Breast epithelium (tissue), 4 donors: ENCODE measurements at regions not wholly inside any gene's neighbourhood (a gene's known extent, or its start where the extent isn't known, plus 50 kb on each side); places are given as distances from the start of the nearest gene placed in this dataset.

Source experiments
- DNase-seq, 2 donors: peaks; one replicate each; pipeline ENCODE4 v3.0.0-alpha.2; 2019; ENCODE audit warnings: low spot score in 2 of 2
- H3K27ac ChIP-seq, 2 donors: fragments of 200-600 bp; sonication (generic) in 1 of 2; one replicate each; pipeline ENCODE4 v1.5.1; 2016 to 2019; ENCODE audit warnings: mild to moderate bottlenecking in 1 of 2
- H3K27me3 ChIP-seq, 2 donors: fragments of 200-600 bp; sonication (generic) in 1 of 2; one replicate each; pipeline versions ENCODE4 v1.5.1 to v1.6.0; 2017 to 2019; ENCODE audit warnings: control low read depth in 1 of 2, mild to moderate bottlenecking in 1 of 2
- H3K36me3 ChIP-seq: fragments of 200-600 bp; one replicate; pipeline ENCODE4 v1.5.1; 2019
- H3K4me1 ChIP-seq, 2 donors: fragments of 200-600 bp; sonication (generic); one replicate each; pipeline ENCODE4 v1.5.1; 2016 to 2019; ENCODE audit warnings: control low read depth in 1 of 2
- H3K4me3 ChIP-seq, 3 donors: fragments of 200-600 bp; sonication (generic); 1 replicate in 2 of 3; 2 replicates in 1 of 3; pipeline ENCODE4 v1.5.1; 2016 to 2019; ENCODE audit warnings: mild to moderate bottlenecking in 3 of 3, moderate library complexity in 2 of 3
- H3K9me3 ChIP-seq, 2 donors: fragments of 200-600 bp; sonication (generic) in 1 of 2; one replicate each; pipeline ENCODE4 v1.5.1; 2016 to 2019; ENCODE audit warnings: control low read depth in 1 of 2
- POLR2A ChIP-seq: fragments of 450-650 bp; IDR thresholded peaks from one replicate; pipeline ENCODE4 v1.6.1; 2016; ENCODE audit warnings: antibody characterized with exemption, mild to moderate bottlenecking, moderate library complexity
- POLR2AphosphoS5 ChIP-seq, 3 donors: sonication (generic); formaldehyde crosslinking; IDR thresholded peaks; one replicate each; pipeline ENCODE4 v1.6.1; 2017; ENCODE audit warnings: antibody characterized with exemption in 3 of 3
- intact Hi-C: fragments of 100-400 bp; cut with DNase I; formaldehyde crosslinking; loops from one replicate; pipeline ENCODE4 v1.15.1; 2023; ENCODE audit warnings: low total_unique reads
- TF ChIP-seq, protein P1 (sequence below), 3 donors: fragments of 450-650 bp; IDR thresholded peaks; one replicate each; pipeline ENCODE4 v1.5.1; 2016 to 2017; ENCODE audit warnings: antibody characterized with exemption in 3 of 3, mild to moderate bottlenecking in 3 of 3, moderate library complexity in 3 of 3

DNA sequence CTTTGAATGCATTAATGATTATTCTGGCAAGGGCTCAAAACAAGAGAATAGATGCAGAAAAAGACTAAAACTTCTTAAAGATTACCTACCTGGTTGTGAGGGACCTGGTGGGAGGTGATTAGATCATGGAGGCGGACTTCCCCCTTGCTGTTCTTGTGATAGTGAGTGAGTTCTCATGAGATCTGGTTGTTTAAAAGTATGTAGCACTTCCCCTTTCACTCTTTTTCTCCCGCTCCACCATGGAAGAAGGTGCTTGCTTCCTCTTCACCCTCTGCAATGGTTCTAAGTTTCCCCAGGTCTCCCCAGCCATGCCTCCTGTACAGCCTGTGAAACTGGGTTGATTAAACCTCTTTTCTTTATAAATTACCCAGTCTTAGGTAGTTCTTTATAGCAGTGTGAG, 226.6 kb downstream of the ARHGAP12 start:
- no peaks in the 10 kb centered on the region for H3K9me3 ChIP-seq
- H3K36me3 ChIP-seq: no peaks in the 10 kb centered on the region
- no peak for DNase-seq
- peak overlapping the region in 1 of 2 donors; percentile 63 for H3K27ac ChIP-seq
- H3K4me3 ChIP-seq: no peak overlapping the region
- TF ChIP-seq, protein P1, sequence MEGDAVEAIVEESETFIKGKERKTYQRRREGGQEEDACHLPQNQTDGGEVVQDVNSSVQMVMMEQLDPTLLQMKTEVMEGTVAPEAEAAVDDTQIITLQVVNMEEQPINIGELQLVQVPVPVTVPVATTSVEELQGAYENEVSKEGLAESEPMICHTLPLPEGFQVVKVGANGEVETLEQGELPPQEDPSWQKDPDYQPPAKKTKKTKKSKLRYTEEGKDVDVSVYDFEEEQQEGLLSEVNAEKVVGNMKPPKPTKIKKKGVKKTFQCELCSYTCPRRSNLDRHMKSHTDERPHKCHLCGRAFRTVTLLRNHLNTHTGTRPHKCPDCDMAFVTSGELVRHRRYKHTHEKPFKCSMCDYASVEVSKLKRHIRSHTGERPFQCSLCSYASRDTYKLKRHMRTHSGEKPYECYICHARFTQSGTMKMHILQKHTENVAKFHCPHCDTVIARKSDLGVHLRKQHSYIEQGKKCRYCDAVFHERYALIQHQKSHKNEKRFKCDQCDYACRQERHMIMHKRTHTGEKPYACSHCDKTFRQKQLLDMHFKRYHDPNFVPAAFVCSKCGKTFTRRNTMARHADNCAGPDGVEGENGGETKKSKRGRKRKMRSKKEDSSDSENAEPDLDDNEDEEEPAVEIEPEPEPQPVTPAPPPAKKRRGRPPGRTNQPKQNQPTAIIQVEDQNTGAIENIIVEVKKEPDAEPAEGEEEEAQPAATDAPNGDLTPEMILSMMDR (IDR thresholded peaks at IDR 0.05): no peak
- TF ChIP-seq POLR2A (no peak), POLR2AphosphoS5 (IDR thresholded peaks at IDR 0.05) (no peak)
- H3K4me1 ChIP-seq: peaks cover 3 to 7% of the 10 kb centered on the region in 2 donors
- no peaks in the 10 kb centered on the region for H3K27me3 ChIP-seq
- intact Hi-C loops: no loop called here

DNA sequence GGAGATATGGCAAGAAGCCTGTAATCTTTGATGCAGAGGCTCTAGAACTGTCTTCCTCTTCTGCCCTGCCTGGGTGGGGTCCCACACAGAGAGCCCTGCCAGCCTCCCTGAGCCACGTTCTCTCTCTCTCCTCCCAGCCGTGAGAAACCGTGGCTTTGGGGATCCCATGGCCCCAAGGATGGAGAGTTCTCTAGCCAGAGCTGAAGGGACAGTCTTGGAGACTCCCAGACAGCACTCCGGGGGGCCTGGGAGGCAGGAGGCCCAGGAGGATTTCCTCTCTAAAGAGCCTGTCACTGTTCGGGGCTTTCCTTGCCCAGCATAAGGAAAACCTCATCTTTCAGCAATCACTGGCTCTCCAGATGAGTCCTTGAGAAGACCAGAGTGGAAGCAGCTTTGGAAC, 227.1 kb downstream of the ARHGAP12 start:
- H3K27me3 ChIP-seq: no peaks in the 10 kb centered on the region
- H3K4me1 ChIP-seq: peaks cover 0 to 7% of the 10 kb centered on the region in 2 donors
- no peak for DNase-seq
- H3K9me3 ChIP-seq: no peaks in the 10 kb centered on the region
- no peak for TF ChIP-seq POLR2AphosphoS5 (IDR thresholded peaks at IDR 0.05)
- TF ChIP-seq POLR2A: no peak
- TF ChIP-seq, protein P1 (IDR thresholded peaks at IDR 0.05): no peak
- no peak overlapping the region for H3K4me3 ChIP-seq
- intact Hi-C loops: no loop called here
- H3K36me3 ChIP-seq: no peaks in the 10 kb centered on the region
- peak overlapping the region; percentile 33 to 63 for H3K27ac ChIP-seq

DNA sequence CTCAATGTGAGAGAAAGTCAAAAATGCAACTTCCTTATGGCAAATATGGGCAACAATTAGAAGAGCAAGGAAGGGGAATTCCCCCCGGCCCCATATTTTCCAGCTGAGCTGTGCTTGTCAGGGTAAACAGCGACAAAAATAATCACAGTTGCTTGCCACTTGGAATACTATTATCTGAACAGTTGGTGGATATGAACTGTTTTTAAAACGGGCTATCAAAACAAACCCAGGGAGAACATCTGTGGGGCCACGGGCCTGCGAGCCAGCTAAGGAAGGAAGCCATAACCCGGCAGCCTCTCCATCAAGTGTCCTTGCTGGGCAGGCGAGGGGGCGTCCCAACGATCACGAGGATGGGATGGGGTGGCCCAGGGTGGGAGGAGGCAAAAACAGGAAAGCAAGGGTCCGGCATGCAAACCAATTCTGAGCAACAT, 228.4 kb downstream of the ARHGAP12 start:
- TF ChIP-seq, protein P1 (IDR thresholded peaks at IDR 0.05): no peak
- TF ChIP-seq POLR2AphosphoS5 (IDR thresholded peaks at IDR 0.05) (no peak), POLR2A (no peak)
- no peaks in the 10 kb centered on the region for H3K27me3 ChIP-seq
- DNase-seq: no peak
- no peak overlapping the region for H3K4me3 ChIP-seq
- no peaks in the 10 kb centered on the region for H3K36me3 ChIP-seq
- peak overlapping the region; percentile 90 to 99 for H3K27ac ChIP-seq
- H3K4me1 ChIP-seq: peaks cover 0 to 7% of the 10 kb centered on the region in 2 donors
- no peaks in the 10 kb centered on the region for H3K9me3 ChIP-seq
- intact Hi-C loops: no loop called here

DNA sequence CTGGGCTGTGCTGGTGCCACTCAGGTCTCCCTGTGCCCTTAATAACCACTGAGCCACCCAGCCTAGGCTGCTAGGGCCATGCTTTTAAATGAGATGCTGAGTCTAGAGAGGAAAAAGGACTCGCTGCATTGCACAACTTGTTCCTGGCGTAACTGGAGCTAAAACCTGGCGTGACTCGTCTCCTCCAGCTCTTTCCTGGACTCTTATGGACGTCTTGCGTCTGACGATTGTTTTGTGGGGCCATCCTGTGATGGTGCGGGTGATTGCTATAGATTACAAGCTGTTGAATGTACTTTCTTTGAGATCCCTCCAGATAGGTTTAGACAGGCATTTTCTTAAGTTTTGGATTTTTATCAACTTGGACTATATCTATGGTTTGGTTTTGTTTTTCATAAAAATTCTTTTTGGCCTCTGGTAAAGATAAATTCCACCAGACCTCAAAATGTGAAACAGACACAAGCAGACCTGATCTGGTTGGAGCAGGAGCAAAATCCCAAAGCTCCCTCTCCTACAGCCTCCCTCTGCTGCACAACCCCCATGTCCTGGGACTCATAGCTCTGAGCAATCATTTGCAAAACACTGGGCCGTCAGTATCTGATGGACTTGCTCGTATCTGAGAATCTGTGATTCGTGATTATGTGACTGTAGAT, 230.3 kb downstream of the ARHGAP12 start:
- no peaks in the 10 kb centered on the region for H3K27me3 ChIP-seq
- H3K4me1 ChIP-seq: peaks cover 0 to 7% of the 10 kb centered on the region in 2 donors
- peak overlapping the region in 2 of 3 donors; percentile 16 to 61 for H3K4me3 ChIP-seq
- H3K9me3 ChIP-seq: no peaks in the 10 kb centered on the region
- H3K27ac ChIP-seq: peak overlapping the region; percentile 90 to 99
- no peaks in the 10 kb centered on the region for H3K36me3 ChIP-seq
- TF ChIP-seq POLR2AphosphoS5 (IDR thresholded peaks at IDR 0.05): peak; percentile 43 to 90 (median 52)
- TF ChIP-seq POLR2A: no peak
- TF ChIP-seq, protein P1 (IDR thresholded peaks at IDR 0.05): peak in 1 of 3 donors; percentile 4
- DNase-seq: no peak
- intact Hi-C loops: no loop called here

DNA sequence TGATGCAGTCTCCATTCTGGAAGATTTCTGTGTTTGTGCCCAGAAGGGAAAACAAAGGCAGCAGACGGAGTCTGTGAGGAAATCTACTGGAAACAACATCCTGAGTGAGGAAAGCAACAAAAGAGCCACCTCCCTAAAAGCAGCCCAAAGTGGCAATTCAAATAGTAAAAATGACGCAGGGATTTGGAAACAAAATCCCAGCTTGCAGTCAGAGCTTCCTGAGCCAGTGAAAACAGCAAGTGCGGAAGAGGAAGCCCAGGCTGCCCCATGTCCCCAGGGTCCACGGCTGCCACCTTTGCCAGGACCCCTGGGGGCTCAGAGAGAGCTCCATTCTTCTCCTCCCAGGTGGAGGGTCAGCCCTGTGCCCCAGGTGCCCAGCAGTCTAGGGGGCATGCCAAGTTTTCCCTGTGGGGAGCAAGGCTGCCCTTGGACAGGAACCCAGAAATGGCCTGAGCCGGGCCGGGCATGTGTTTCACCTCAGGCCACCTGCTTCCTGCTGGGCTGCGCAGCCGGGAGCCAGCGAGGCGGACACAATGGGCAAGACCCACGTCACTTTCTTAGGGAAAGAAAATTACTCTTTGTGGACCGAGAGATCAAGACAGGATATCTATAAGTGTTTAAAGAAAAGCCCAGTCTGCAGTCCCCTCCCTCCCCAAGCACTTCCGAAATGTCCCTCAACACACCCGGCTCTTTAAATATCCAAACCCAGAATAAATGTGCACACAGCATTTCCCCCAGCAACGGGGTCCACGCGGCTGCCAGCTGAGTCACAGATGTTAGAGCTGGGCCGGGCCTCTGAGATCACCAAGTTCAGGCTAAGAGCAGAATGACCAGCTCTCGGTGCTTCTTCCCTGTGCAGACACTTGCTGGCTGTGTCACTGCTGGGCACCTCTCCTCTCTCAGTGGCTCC, 231.1 kb downstream of the ARHGAP12 start:
- Histone ChIP-seq H3K36me3 (no peaks in the 10 kb centered on the region), H3K27me3 (no peaks in the 10 kb centered on the region), H3K27ac (peak overlapping the region; percentile 90 to 99), H3K9me3 (no peaks in the 10 kb centered on the region), H3K4me3 (peak overlapping the region; percentile 16 to 61 (median 25)), H3K4me1 (peaks cover 0 to 7% of the 10 kb centered on the region in 2 donors)
- TF ChIP-seq POLR2AphosphoS5 (IDR thresholded peaks at IDR 0.05) (peak; percentile 27 to 79 (median 67)), POLR2A (no peak)
- intact Hi-C loops: no loop called here
- peak; percentile 50 to 54 for DNase-seq
